Endodermal cell (in vitro differentiated cells): ENCODE measurements at regions not wholly inside any gene's neighbourhood (a gene's known extent, or its start where the extent isn't known, plus 50 kb on each side); places are given as distances from the start of the nearest gene placed in this dataset.

Experiments used
- DNase-seq: peaks from one replicate; pipeline ENCODE4 v3.0.0-alpha.2; 2017
- H3K27ac ChIP-seq: 2 replicates; pipeline ENCODE4 v1.5.1; 2013; ENCODE audit warnings: mild to moderate bottlenecking, low read depth, low read length, moderate library complexity
- H3K27me3 ChIP-seq: 2 replicates; pipeline ENCODE4 v1.6.1; 2013; ENCODE audit warnings: mild to moderate bottlenecking, low read length, moderate library complexity; ENCODE audit not compliant: insufficient read depth, control insufficient read depth, poor library complexity, severe bottlenecking
- H3K36me3 ChIP-seq: 2 replicates; pipeline ENCODE4 v1.7.0; 2013; ENCODE audit warnings: mild to moderate bottlenecking, low read length, moderate library complexity; ENCODE audit not compliant: control insufficient read depth, insufficient read depth
- H3K4me1 ChIP-seq: one replicate; pipeline ENCODE4 v1.7.0; 2013; ENCODE audit warnings: low read length; ENCODE audit not compliant: control insufficient read depth, insufficient read depth
- H3K4me3 ChIP-seq: 2 replicates; pipeline ENCODE4 v1.5.1; 2013; ENCODE audit warnings: mild to moderate bottlenecking, low read length, moderate library complexity
- H3K9ac ChIP-seq: 2 replicates; pipeline ENCODE4 v1.6.1; 2013; ENCODE audit warnings: mild to moderate bottlenecking, low read length, moderate library complexity; ENCODE audit not compliant: poor library complexity, severe bottlenecking; ENCODE audit errors: extremely low read depth
- H3K9me3 ChIP-seq: 2 replicates; pipeline ENCODE4 v1.6.1; 2013; ENCODE audit warnings: mild to moderate bottlenecking, low read length, moderate library complexity; ENCODE audit not compliant: control insufficient read depth
- H3K27ac Mint-ChIP-seq: 2 replicates; pipeline ENCODE4 v1.8.0; 2020; ENCODE audit warnings: mixed read lengths
- H3K27me3 Mint-ChIP-seq: 2 replicates; pipeline ENCODE4 v1.8.0; 2021; ENCODE audit warnings: mild to moderate bottlenecking, mixed read lengths; ENCODE audit not compliant: insufficient read depth
- H3K36me3 Mint-ChIP-seq: 2 replicates; pipeline ENCODE4 v1.8.0; 2020; ENCODE audit warnings: low read depth, mixed read lengths
- H3K4me1 Mint-ChIP-seq: 2 replicates; pipeline ENCODE4 v1.8.0; 2020; ENCODE audit warnings: mixed read lengths
- H3K4me3 Mint-ChIP-seq: 2 replicates; pipeline ENCODE4 v1.8.0; 2020; ENCODE audit warnings: mild to moderate bottlenecking, moderate library complexity, mixed read lengths
- H3K9me3 Mint-ChIP-seq: 2 replicates; pipeline ENCODE4 v1.8.0; 2020; ENCODE audit warnings: mild to moderate bottlenecking, mixed read lengths
- CTCF ChIP-seq: fragments of 200-600 bp; sonication (generic); conservative IDR thresholded peaks from 2 replicates; pipeline ENCODE4 v1.5.0; 2021; ENCODE audit warnings: antibody characterized with exemption, mild to moderate bottlenecking
- WGBS, 2 experiments: methylation state at CpG; one replicate each; pipeline versions ENCODE4 v1.1.5 to v1.1.7; 2013; ENCODE audit warnings: missing lambda C conversion rate in 2 of 2, mixed read lengths in 1 of 2; ENCODE audit not compliant: insufficient coverage in 1 of 2, insufficient read length in 1 of 2; 5-methylcytosine and 5-hydroxymethylcytosine counted together

- no peak for DNase-seq
- no peak for TF ChIP-seq CTCF
Measured at GRCh38 chr4:165635381-165635780, 237.7 kb upstream of the TLL1 start.

GRCh38 chr4:165635951-165636350 lies 237.1 kb upstream of the TLL1 start:
- Mint-ChIP-seq H3K4me3 (no peak overlapping the region), H3K27me3 (no peaks in the 10 kb centered on the region), H3K36me3 (no peaks in the 10 kb centered on the region), H3K27ac (no peak overlapping the region), H3K4me1 (peaks cover 10% of the 10 kb centered on the region), H3K9me3 (peaks cover 3% of the 10 kb centered on the region)
- 89 to 100% methylated on average over 2 of the region's 2 CpGs for WGBS, 2 experiments
- Histone ChIP-seq H3K4me1 (peaks cover 6% of the 10 kb centered on the region), H3K9me3 (no peaks in the 10 kb centered on the region), H3K9ac (no peak overlapping the region), H3K36me3 (no peaks in the 10 kb centered on the region), H3K27me3 (no peaks in the 10 kb centered on the region), H3K4me3 (no peak overlapping the region), H3K27ac (no peak overlapping the region)
- no peak for DNase-seq
- no peak for TF ChIP-seq CTCF

More at GRCh38 chr4:165635381-165635780, 237.7 kb upstream of the TLL1 start:
- Mint-ChIP-seq H3K27me3 (no peaks in the 10 kb centered on the region), H3K9me3 (peaks cover 3% of the 10 kb centered on the region), H3K4me1 (peaks cover 10% of the 10 kb centered on the region), H3K4me3 (no peak overlapping the region), H3K27ac (no peak overlapping the region), H3K36me3 (no peaks in the 10 kb centered on the region)
- 93% methylated on average over 1 of the region's 1 CpG; no CpG with 5 or more reads in 1 of the 2 experiments for WGBS, 2 experiments
- no peaks in the 10 kb centered on the region for H3K9me3 ChIP-seq
- H3K27ac ChIP-seq, result no peak overlapping the region
- H3K4me3 ChIP-seq, result no peak overlapping the region
- no peaks in the 10 kb centered on the region for H3K27me3 ChIP-seq
- H3K36me3 ChIP-seq, result no peaks in the 10 kb centered on the region
- H3K4me1 ChIP-seq, result peaks cover 6% of the 10 kb centered on the region
- H3K9ac ChIP-seq, result no peak overlapping the region

- Mint-ChIP-seq H3K4me1 (peaks cover 12% of the 10 kb centered on the region), H3K27ac (no peak overlapping the region), H3K9me3 (no peaks in the 10 kb centered on the region), H3K4me3 (no peak overlapping the region), H3K27me3 (no peaks in the 10 kb centered on the region), H3K36me3 (no peaks in the 10 kb centered on the region)
- no peaks in the 10 kb centered on the region for H3K4me1 ChIP-seq
- no peaks in the 10 kb centered on the region for H3K9me3 ChIP-seq
- no peaks in the 10 kb centered on the region for H3K27me3 ChIP-seq
- no peak overlapping the region for H3K4me3 ChIP-seq
- H3K36me3 ChIP-seq, result no peaks in the 10 kb centered on the region
- H3K27ac ChIP-seq, result no peak overlapping the region
- no peak for TF ChIP-seq CTCF
- WGBS, 2 experiments, result no CpG with 5 or more reads among the region's 1 CpG
- no peak overlapping the region for H3K9ac ChIP-seq
- no peak for DNase-seq
Measured at GRCh38 chr4:165651901-165652300, 221.1 kb upstream of the TLL1 start.
